Natural killer cell (primary cell): ENCODE measurements at regions not wholly inside any gene's neighbourhood (a gene's known extent, or its start where the extent isn't known, plus 50 kb on each side); places are given as distances from the start of the nearest gene placed in this dataset.

Source experiments
- ATAC-seq, 3 donors: fragments of 150-1000 bp in 2 of 3; fragments of 200-7000 bp in 1 of 3; cut with Tn5 transposase; 1 replicate in 1 of 3; 2 replicates in 2 of 3; pipeline ENCODE4 v1.10.0; 2021; ENCODE audit warnings: mild to moderate bottlenecking in 2 of 3, moderate library complexity in 2 of 3
- DNase-seq, 2 donors: peaks; one replicate each; pipeline versions ENCODE4 v3.0.0 to v3.0.0-alpha.2; 2013 to 2021; ENCODE audit warnings: mixed read lengths in 1 of 2
- H3K27ac ChIP-seq: one replicate; pipeline ENCODE4 v1.5.1; 2013; ENCODE audit warnings: mild to moderate bottlenecking, low read length
- H3K27me3 ChIP-seq: one replicate; pipeline ENCODE4 v1.6.1; 2013; ENCODE audit warnings: low read length; ENCODE audit not compliant: control insufficient read depth, insufficient read depth
- H3K36me3 ChIP-seq: one replicate; pipeline ENCODE4 v1.6.1; 2013; ENCODE audit warnings: low read length; ENCODE audit not compliant: control insufficient read depth, insufficient read depth
- H3K4me1 ChIP-seq: one replicate; pipeline ENCODE4 v1.6.1; 2013; ENCODE audit warnings: low read length; ENCODE audit not compliant: control insufficient read depth, insufficient read depth
- H3K4me3 ChIP-seq: one replicate; pipeline ENCODE4 v1.5.1; 2013; ENCODE audit warnings: low read length
- H3K9me3 ChIP-seq: one replicate; pipeline ENCODE4 v1.6.1; 2013; ENCODE audit warnings: low read length; ENCODE audit not compliant: control insufficient read depth, insufficient read depth
- H3K27ac Mint-ChIP-seq, 2 donors: one replicate each; pipeline ENCODE4 v1.8.0; 2022; ENCODE audit warnings: mild to moderate bottlenecking in 2 of 2, mixed read lengths in 2 of 2, moderate library complexity in 1 of 2
- H3K27me3 Mint-ChIP-seq, 2 donors: one replicate each; pipeline ENCODE4 v1.8.0; 2022; ENCODE audit warnings: low read depth in 2 of 2, mixed read lengths in 2 of 2
- H3K36me3 Mint-ChIP-seq: one replicate; pipeline ENCODE4 v1.8.0; 2022; ENCODE audit warnings: mixed read lengths
- H3K4me1 Mint-ChIP-seq, 2 donors: one replicate each; pipeline ENCODE4 v1.8.0; 2022; ENCODE audit warnings: mixed read lengths in 2 of 2
- H3K4me3 Mint-ChIP-seq: one replicate; pipeline ENCODE4 v1.8.0; 2022; ENCODE audit warnings: mild to moderate bottlenecking, moderate library complexity, mixed read lengths
- H3K9me3 Mint-ChIP-seq, 2 donors: one replicate each; pipeline ENCODE4 v1.8.0; 2022; ENCODE audit warnings: mixed read lengths in 2 of 2
- CTCF ChIP-seq: fragments of 200-600 bp; IDR thresholded peaks from one replicate; pipeline ENCODE4 v1.8.0; 2022; ENCODE audit warnings: antibody characterized with exemption
- WGBS: methylation state at CpG from one replicate; pipeline ENCODE4 v1.1.7; 2013; ENCODE audit warnings: missing lambda C conversion rate; ENCODE audit not compliant: insufficient coverage; 5-methylcytosine and 5-hydroxymethylcytosine counted together
- intact Hi-C: fragments of 100-400 bp; cut with micrococcal nuclease; formaldehyde crosslinking; loops from one replicate; pipeline ENCODE4 v1.14.2; 2022

GRCh38 chr11:44466531-44467205, 98.8 kb upstream of the CD82 start:
- H3K27ac ChIP-seq = no peak overlapping the region
- no peaks in the 10 kb centered on the region for H3K9me3 ChIP-seq
- H3K27me3 ChIP-seq = no peaks in the 10 kb centered on the region
- Mint-ChIP-seq H3K9me3 (no peaks in the 10 kb centered on the region), H3K4me3 (no peak overlapping the region), H3K36me3 (no peaks in the 10 kb centered on the region), H3K27me3 (peaks cover 5 to 9% of the 10 kb centered on the region in 2 donors), H3K4me1 (no peaks in the 10 kb centered on the region), H3K27ac (no peak overlapping the region)
- no peak overlapping the region for H3K4me3 ChIP-seq
- ATAC-seq (no peak), DNase-seq (no peak)
- no peak for TF ChIP-seq CTCF
- WGBS = 86% methylated on average over 24 of the region's 24 CpGs
- H3K36me3 ChIP-seq = no peaks in the 10 kb centered on the region
- H3K4me1 ChIP-seq = no peaks in the 10 kb centered on the region
- intact Hi-C loops = no loop called here

GRCh38 chr11:44467413-44467812, 98.0 kb upstream of the CD82 start:
- H3K4me1 Mint-ChIP-seq = no peaks in the 10 kb centered on the region
- WGBS = 60% methylated on average over 1 of the region's 1 CpG

GRCh38 chr11:44467931-44468330, 97.5 kb upstream of the CD82 start:
- ATAC-seq (no peak), DNase-seq (no peak)
- Mint-ChIP-seq H3K9me3 (no peaks in the 10 kb centered on the region), H3K4me3 (no peak overlapping the region), H3K27ac (no peak overlapping the region), H3K27me3 (peaks cover 5 to 9% of the 10 kb centered on the region in 2 donors), H3K4me1 (no peaks in the 10 kb centered on the region), H3K36me3 (no peaks in the 10 kb centered on the region)
- Histone ChIP-seq H3K36me3 (no peaks in the 10 kb centered on the region), H3K4me3 (no peak overlapping the region), H3K27me3 (no peaks in the 10 kb centered on the region), H3K4me1 (no peaks in the 10 kb centered on the region), H3K9me3 (no peaks in the 10 kb centered on the region), H3K27ac (no peak overlapping the region)
- no peak for TF ChIP-seq CTCF
- intact Hi-C loops = no loop called here
- WGBS = 79% methylated on average over 5 of the region's 5 CpGs

More at GRCh38 chr11:44467413-44467812, 98.0 kb upstream of the CD82 start:
- no peaks in the 10 kb centered on the region for H3K4me1 ChIP-seq
- no peak for DNase-seq
- H3K27ac ChIP-seq = no peak overlapping the region
- H3K9me3 Mint-ChIP-seq = no peaks in the 10 kb centered on the region
- no peaks in the 10 kb centered on the region for H3K9me3 ChIP-seq
- no peak overlapping the region for H3K4me3 Mint-ChIP-seq
- intact Hi-C loops = no loop called here
- no peak for ATAC-seq
- H3K27ac Mint-ChIP-seq = no peak overlapping the region
- no peaks in the 10 kb centered on the region for H3K27me3 ChIP-seq
- H3K36me3 ChIP-seq = no peaks in the 10 kb centered on the region
- H3K4me3 ChIP-seq = no peak overlapping the region
- H3K36me3 Mint-ChIP-seq = no peaks in the 10 kb centered on the region
- TF ChIP-seq CTCF = no peak
- peaks cover 5 to 9% of the 10 kb centered on the region in 2 donors for H3K27me3 Mint-ChIP-seq
